GM19463 (cell line): ENCODE measurements at regions not wholly inside any gene's neighbourhood (a gene's known extent, or its start where the extent isn't known, plus 50 kb on each side); places are given as distances from the start of the nearest gene placed in this dataset.

Source experiments
- ATAC-seq: cut with Tn5 transposase; IDR thresholded peaks from one replicate; pipeline ENCODE4 v1.9.1; 2021; ENCODE audit warnings: mild to moderate bottlenecking, moderate library complexity; ENCODE audit not compliant: unreplicated experiment

- ATAC-seq: no peak
Observed at GRCh38 chr18:68532328-68532885, 182.5 kb downstream of the TMX3 start.

GRCh38 chr18:68525091-68525490 lies 189.8 kb downstream of the TMX3 start:
- ATAC-seq: no peak

DNA sequence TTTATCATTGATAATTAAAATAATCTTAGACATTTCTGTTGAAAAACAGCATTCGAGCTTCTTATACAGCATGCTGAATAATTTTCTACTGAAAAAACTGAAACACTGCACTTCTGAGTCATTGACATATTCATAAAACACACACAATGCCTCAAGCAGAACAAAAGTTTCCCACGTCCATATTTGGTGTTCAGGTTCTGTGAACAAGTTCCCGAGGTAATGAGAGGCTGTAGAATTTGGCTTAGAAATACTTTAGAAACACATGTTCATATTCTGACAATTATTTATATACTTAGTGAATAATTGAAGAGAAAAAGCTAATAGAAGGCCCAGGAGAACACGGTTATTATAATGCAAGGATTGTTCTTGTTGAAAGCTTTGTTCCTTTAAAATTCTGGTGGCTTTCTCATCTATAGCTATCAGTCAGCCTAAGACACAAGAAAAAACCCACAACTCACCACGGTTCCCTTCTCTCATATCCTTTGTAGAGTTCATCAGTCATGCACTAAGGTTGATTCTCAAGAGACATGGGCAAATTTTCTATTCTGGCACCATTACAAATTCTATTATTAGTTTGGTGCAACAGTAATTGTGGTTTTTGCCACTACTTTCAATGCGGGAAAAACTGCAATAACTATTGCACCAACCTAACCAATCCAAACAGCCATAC lies 194.4 kb downstream of the TMX3 start:
- peak; percentile 78 for ATAC-seq

DNA sequence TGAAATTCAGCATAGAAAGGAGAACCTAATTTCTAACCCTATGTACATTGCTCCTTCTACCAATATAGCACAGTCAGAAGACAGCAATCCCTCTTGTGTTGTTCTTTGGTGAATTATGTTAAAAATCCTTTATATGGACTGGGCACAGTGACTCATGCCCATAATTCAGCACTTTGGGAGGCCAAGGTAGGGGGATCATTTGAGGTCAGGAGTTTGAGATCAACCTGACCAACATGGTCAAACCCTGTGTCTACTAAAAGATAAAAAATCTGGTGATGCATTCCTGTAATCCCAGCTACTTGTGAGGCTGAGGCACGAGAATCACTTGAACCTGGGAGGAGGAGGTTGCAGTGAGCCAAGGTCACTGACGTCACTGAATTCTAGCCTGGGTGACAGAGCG lies 195.6 kb downstream of the TMX3 start:
- ATAC-seq: no peak

DNA sequence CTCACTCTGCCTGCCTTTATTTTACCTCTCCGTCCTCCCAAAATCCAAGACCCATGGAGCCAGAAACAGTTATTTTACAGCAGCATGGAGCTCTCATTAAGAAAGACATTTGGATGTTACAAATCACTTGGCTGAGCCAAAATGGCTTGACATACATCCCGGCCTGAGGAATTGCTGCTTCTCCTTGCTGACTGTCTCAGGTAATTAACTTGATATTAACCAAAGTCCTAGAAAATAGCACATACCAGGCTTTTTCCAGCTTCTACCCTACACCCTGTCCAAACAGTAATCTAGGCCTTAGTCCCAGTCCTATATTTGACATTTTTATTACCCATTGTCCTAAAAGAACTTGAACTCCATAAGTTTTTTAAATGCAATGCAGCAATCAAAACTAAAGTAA lies 205.0 kb downstream of the TMX3 start:
- ATAC-seq: no peak

- no peak for ATAC-seq
Observed at GRCh38 chr18:68507781-68508180, 207.1 kb downstream of the TMX3 start.

DNA sequence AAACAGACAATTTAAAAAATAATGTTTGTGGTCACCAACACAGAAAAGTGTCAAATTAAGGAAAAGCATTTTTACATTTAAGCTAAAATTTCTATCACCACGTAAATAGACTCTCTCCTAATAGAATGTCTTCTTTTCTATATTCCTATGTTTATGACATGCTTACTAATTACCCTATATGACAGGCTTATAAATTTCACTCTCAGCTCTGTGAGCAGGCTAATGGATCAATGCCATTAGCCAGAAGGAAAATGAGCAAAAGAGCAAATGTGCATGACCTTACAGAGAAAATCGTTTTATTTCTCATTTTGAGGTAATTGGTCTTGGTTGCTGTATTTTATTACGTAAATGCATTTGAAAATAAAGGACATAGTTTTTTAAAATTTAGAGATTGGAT lies 209.7 kb downstream of the TMX3 start:
- no peak for ATAC-seq

DNA sequence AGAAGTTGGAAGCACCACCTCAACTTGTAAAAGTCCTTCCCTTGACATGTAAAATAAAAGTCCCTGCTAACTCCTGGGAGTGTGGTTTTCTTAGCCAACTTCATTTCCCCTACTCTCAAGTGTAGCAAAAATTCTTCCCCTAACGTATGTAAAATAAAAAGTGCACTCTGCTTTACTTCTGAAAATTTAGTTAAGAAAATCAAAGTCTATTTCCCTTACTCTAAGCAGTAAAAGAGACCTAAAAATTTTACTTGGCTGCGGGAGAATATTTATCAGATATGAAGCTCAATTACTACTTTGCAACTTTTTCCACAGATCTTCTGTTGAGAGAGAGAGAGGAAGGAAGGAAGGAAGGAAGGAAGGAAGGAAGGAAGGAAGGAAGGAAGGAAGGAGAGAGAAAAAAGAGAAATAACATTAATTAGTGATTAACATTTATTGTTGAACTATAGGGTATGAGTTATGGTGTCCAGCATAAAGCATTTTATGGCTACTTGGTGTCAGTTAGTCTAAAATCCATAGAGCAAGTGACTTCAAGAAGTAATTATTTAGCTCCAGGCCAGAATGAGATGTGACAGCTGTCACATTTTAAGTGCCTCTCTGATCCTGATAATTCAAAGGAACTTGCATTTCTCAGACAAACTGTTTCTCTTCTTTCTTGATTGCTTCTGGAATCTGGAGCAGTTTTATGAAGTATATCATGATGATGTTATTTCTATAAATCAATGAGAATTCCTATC lies 210.3 kb downstream of the TMX3 start:
- ATAC-seq: no peak

- no peak for ATAC-seq
Observed at GRCh38 chr18:68500556-68500955, 214.4 kb downstream of the TMX3 start.

GRCh38 chr18:68499141-68499540 lies 215.8 kb downstream of the TMX3 start:
- ATAC-seq: no peak

- no peak for ATAC-seq
Observed at GRCh38 chr18:68498636-68499035, 216.3 kb downstream of the TMX3 start.

DNA sequence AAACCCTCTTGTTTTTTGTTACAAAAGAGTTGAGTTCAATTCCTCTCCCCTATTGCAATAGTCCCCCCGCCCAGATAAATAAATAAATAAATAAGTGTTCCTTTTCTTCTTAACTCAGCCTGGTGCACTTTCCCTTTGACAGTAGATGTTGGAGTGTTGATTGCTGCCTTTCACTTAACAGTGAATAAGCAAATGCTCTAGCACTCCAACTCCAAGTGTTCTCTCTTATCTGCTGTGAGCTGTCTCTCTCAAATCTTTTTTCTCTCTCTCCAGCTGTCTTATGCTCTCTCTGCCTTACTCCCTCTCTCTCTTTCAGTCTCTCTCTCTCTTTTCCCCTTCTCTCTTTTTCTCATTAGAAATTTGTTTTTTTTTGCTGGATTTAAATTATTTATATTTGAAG lies 216.7 kb downstream of the TMX3 start:
- no peak for ATAC-seq

DNA sequence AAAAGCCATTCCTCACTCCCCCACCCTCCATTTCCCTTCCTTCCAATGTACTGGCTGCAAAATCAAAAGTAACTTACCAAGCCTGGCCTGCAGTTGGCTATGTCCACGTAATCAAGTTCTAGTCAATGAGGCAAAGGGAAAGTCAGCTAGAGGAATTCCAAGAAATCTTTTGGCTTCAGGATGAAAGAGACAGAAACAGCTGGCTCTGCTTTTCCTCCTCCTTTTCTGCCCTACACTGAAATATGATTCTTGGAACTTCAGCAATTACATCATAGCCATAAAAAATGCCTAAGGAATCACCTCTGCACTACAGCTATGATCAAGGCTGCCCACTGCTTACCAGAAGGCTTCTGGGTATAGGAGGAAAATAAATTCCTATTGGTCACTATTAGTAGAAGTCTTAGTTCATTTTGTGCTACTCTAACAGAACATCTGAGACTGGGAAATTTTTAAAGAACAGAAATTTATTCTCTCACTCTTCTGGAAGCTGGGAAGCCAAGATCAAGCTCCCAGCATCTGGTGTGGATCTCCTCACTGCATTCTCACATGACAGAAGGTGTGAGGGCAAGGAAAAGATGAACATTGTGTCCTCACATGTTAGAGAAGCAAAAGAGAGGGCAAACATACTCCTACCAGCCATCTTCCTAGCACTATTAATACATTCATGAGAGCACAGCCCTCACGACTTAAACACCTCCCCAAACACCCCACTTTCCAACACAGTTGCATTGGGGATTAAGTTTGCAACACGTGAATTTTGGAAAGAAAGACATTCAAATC lies 219.9 kb downstream of the TMX3 start:
- no peak for ATAC-seq

- no peak for ATAC-seq
Observed at GRCh38 chr18:68489013-68489792, 225.7 kb downstream of the TMX3 start.

GRCh38 chr18:68484241-68484640 lies 230.7 kb downstream of the TMX3 start:
- no peak for ATAC-seq

- ATAC-seq: no peak
Observed at GRCh38 chr18:68482815-68483214, 232.1 kb downstream of the TMX3 start.

- ATAC-seq: no peak
Observed at GRCh38 chr18:68480196-68480595, 234.7 kb downstream of the TMX3 start.

- ATAC-seq: no peak
Observed at GRCh38 chr18:68478246-68478645, 236.7 kb downstream of the TMX3 start.

DNA sequence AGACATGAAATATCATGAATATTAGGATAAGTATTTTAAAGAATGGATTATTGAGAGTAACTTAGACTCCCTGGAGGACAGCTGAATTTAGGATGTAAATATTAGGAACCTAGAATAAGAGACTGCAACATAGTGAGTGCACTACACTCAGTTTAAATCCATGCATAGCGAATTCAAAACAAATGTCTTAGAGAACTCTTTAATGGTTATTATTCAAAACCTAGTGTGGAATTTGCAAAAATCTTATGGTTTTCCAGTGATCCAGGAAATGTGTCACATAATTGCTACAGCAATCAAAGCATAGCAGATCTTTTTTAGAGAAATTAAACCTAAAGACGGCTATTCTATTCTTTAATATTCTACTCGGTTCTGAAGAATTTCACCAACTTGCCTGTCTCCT lies 239.0 kb downstream of the TMX3 start:
- ATAC-seq: no peak

DNA sequence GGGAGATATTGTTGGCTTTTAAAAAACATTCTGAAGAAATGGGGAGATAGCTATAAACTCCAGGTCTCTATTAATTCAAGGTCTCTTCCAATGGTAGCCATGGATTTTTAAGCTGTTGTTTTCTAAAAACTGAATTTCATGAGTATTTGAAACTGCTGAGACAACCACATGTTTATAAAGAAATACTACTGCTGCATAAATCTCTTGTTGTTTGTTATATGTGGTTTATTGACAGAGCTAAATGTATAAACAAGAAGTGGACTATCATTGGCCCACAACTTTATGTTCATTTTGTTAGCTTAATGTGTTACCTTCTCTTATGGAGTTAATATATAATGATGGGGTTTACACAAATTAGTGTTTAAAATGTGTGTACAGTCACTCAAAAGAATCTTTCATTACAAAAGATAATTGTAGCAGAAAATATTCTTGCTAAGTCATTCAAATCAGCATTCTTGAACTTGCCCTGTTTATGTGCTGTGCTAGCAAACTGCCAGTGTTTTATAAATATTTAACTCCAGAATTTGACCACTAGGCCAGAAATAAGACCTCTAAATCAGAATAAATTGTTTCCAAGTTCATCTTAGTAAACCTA lies 242.1 kb downstream of the TMX3 start:
- ATAC-seq: no peak
